OCI-LY3 (cell line): ENCODE measurements at regions not wholly inside any gene's neighbourhood (a gene's known extent, or its start where the extent isn't known, plus 50 kb on each side); places are given as distances from the start of the nearest gene placed in this dataset.

ENCODE experiments used
- H2AFZ ChIP-seq: fragments of 200-600, 300-600 bp; shearing (Covaris generic); 2 replicates; pipeline ENCODE4 v1.6.0; 2014; ENCODE audit warnings: antibody characterized with exemption, low read depth, low read length
- H3K27ac ChIP-seq: fragments of 200-600, 300-600 bp; sonication (generic); 2 replicates; pipeline ENCODE4 v1.5.1; 2014; ENCODE audit warnings: mild to moderate bottlenecking, low read length, moderate library complexity, mixed read lengths
- H3K27me3 ChIP-seq: fragments of 200-600, 300-600 bp; sonication (generic); 2 replicates; pipeline ENCODE4 v1.6.1; 2014; ENCODE audit warnings: low read depth, low read length, mixed read lengths
- H3K36me3 ChIP-seq: fragments of 200-600, 300-600 bp; sonication (generic); replicated peaks from 2 replicates; pipeline ENCODE3; 2014; ENCODE audit warnings: low read depth, low read length, mixed read lengths
- H3K4me1 ChIP-seq: fragments of 300-600, 200-600 bp; sonication (generic); 2 replicates; pipeline ENCODE4 v1.6.1; 2014; ENCODE audit warnings: low read length, mixed read lengths
- H3K4me2 ChIP-seq: fragments of 200-600, 300-600 bp; sonication (generic); 2 replicates; pipeline ENCODE4 v1.6.1; 2014; ENCODE audit warnings: low read length, mixed read lengths
- H3K4me3 ChIP-seq: fragments of 300-600, 200-600 bp; sonication (generic); 2 replicates; pipeline ENCODE4 v1.5.1; 2014; ENCODE audit warnings: antibody characterized with exemption, mild to moderate bottlenecking, low read length, moderate library complexity
- H3K79me2 ChIP-seq: fragments of 300-600, 200-600 bp; shearing (Covaris generic); 2 replicates; pipeline ENCODE4 v1.6.1; 2014; ENCODE audit warnings: mild to moderate bottlenecking, low read length, mixed read lengths
- H3K9ac ChIP-seq: fragments of 300-600, 200-600 bp; shearing (Covaris generic); 2 replicates; pipeline ENCODE4 v1.6.0; 2014; ENCODE audit warnings: mild to moderate bottlenecking, low read length, moderate library complexity
- H3K9me3 ChIP-seq: fragments of 200-600, 300-600 bp; shearing (Covaris generic); 2 replicates; pipeline ENCODE4 v1.6.1; 2014; ENCODE audit warnings: low read length, mixed read lengths; ENCODE audit not compliant: insufficient read depth
- H4K20me1 ChIP-seq: fragments of 200-600, 300-600 bp; sonication (generic); 2 replicates; pipeline ENCODE4 v1.6.1; 2016; ENCODE audit warnings: low read length, mixed read lengths; ENCODE audit not compliant: insufficient read depth
- EZH2phosphoT487 ChIP-seq: fragments of 200-600 bp; shearing (Covaris generic); IDR thresholded peaks from 2 replicates; pipeline ENCODE4 v1.6.1; 2018; ENCODE audit warnings: antibody characterized with exemption, mixed run types, low read depth
- TF ChIP-seq, protein P1 (sequence below): fragments of 200-600, 300-600 bp; sonication (generic); IDR thresholded peaks from 2 replicates; pipeline ENCODE4 v1.5.1; 2014; ENCODE audit warnings: antibody characterized with exemption, low read length, low read depth

DNA sequence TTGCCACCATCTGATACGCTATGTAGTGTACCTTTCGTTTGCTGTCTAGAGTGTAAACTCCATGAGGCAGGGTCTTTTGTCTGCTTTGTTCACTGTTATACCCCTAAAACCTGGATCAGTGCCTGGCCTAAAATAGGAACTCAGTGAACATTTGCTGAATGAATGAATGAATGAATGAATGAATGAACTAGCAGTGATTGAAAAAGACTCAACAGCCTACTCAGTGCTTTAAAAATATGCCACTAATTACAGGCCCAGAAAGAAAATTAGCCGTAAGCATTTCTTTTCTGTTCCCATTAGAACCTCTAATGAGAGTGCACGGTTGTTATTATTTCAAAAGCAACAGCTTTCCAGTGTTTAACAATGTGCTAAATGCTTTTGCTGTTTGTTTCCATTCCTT, 69.3 kb upstream of the SYT6 start:
- Histone ChIP-seq H3K9ac (no peak overlapping the region), H3K79me2 (no peaks in the 10 kb centered on the region), H4K20me1 (no peaks in the 10 kb centered on the region), H3K4me2 (no peak overlapping the region), H3K36me3 (no peaks in the 10 kb centered on the region), H2AFZ (no peak overlapping the region), H3K27me3 (no peaks in the 10 kb centered on the region), H3K9me3 (no peaks in the 10 kb centered on the region), H3K27ac (no peak overlapping the region), H3K4me1 (no peaks in the 10 kb centered on the region), H3K4me3 (no peak overlapping the region)
- TF ChIP-seq, protein P1, sequence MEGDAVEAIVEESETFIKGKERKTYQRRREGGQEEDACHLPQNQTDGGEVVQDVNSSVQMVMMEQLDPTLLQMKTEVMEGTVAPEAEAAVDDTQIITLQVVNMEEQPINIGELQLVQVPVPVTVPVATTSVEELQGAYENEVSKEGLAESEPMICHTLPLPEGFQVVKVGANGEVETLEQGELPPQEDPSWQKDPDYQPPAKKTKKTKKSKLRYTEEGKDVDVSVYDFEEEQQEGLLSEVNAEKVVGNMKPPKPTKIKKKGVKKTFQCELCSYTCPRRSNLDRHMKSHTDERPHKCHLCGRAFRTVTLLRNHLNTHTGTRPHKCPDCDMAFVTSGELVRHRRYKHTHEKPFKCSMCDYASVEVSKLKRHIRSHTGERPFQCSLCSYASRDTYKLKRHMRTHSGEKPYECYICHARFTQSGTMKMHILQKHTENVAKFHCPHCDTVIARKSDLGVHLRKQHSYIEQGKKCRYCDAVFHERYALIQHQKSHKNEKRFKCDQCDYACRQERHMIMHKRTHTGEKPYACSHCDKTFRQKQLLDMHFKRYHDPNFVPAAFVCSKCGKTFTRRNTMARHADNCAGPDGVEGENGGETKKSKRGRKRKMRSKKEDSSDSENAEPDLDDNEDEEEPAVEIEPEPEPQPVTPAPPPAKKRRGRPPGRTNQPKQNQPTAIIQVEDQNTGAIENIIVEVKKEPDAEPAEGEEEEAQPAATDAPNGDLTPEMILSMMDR, result no peak
- TF ChIP-seq EZH2phosphoT487, result no peak

DNA sequence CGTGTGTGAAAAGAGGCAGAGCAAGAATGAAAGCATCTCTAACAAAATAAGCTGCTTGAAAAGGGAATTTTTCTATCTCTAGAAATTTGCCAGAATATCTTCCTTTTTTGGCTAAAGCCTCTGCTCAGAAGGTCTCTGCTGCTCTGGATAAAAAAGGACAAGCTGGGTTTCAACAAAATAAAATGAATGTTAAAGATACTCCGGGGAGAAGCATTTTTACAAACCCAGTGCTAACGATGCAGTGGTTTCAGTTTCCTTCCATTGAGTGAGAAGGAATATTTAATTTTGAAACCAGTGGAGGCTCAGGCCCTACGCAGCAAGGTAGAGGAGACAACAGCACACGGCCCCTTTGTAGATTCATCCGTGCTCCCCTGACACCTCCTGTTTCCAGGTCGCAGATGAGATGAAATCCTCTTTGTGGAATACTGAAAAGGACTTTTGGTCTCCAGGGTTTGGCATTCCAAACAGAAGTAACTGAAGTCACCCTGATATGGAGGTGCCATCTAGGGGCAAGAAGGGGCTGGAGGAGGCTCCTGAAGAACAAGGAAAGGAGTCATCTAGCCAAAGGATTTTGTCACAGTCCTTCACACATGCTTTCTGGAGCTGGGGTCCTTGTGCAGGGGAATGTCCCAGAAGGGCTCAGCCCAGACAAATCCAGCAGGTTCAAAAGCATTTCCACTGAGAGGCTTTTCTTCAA, 65.7 kb upstream of the SYT6 start:
- Histone ChIP-seq H3K27me3 (no peaks in the 10 kb centered on the region), H2AFZ (no peak overlapping the region), H3K9me3 (no peaks in the 10 kb centered on the region), H3K4me1 (no peaks in the 10 kb centered on the region), H3K27ac (no peak overlapping the region), H4K20me1 (no peaks in the 10 kb centered on the region), H3K9ac (no peak overlapping the region), H3K79me2 (no peaks in the 10 kb centered on the region), H3K4me3 (no peak overlapping the region), H3K36me3 (no peaks in the 10 kb centered on the region), H3K4me2 (no peak overlapping the region)
- TF ChIP-seq EZH2phosphoT487, result no peak
- TF ChIP-seq, protein P1, result no peak

DNA sequence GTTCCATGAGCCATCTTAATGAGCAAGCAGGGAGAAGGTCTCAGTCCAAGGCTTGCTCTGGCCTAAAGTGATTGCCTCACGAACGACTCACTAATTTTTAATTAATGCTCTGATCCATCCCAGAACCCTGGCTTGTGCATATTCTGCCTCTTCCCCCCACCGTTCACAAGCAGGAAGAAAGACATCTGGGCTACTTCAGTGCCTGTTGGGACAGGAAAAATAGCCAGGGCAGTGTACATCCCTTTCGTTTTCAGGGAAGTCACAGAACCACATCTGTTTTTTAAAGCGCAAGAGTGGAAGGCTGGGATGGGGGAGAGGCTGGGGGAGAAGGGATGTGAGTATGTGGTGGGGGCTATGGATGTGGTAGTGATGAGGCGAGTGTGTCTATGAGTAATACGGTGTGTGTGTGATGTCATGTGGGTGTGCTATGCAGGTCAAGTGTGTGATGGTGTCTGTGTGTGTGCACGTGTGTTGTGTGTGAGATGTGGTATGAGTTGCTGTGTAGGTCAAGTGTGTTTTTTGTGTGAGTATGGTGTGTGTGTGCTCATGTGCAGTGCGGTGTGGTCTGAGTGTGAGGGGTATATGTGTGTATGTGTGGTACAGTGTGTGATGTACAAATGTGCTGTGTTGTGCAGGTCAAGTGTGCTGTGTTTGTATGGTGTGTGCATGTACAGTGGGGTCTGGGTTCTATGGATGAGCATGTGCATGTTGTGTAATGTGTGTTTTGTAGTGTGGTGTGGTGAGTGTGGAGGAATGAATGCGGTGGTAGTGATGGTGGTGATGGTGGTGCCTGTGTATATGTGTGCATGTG, 64.9 kb upstream of the SYT6 start:
- Histone ChIP-seq H4K20me1 (no peaks in the 10 kb centered on the region), H3K9ac (no peak overlapping the region), H3K27me3 (no peaks in the 10 kb centered on the region), H3K36me3 (no peaks in the 10 kb centered on the region), H2AFZ (no peak overlapping the region), H3K9me3 (no peaks in the 10 kb centered on the region), H3K4me2 (no peak overlapping the region), H3K79me2 (no peaks in the 10 kb centered on the region), H3K27ac (no peak overlapping the region), H3K4me3 (no peak overlapping the region), H3K4me1 (no peaks in the 10 kb centered on the region)
- TF ChIP-seq EZH2phosphoT487, result no peak
- TF ChIP-seq, protein P1, result no peak

DNA sequence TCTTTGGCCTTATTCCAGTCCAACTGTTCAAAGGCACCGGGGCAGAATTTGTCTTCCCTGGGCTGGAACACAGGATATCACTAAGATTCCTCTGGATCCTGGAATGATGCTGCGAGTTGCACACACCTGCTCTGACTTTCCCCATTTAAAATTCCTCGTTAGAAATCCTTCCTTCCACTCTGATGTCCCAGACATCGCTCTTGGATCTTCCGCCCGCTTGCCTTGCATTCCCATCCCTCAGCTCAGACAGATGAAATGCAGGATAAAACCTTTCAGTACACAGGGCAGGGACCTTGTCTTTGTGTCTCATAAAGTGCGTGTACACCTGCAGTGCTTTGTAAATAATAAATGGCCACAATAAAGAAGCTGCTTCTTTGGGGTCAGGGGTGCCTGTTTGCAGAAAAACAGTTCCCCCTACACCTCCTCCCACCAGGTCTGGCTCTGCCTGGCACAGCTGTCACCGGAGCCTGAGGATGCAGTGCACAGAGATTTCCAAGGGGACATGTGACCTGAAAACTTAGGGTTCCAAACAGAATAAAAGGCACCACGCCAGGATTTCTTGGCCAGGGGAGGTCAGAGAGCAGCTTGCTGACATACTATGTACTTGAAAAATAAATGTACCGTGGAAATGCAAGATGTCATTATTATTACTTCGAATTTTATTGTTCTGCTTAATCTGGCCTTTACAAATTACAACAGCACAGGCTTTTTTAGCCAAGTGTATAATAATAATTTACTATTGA, 62.9 kb upstream of the SYT6 start:
- Histone ChIP-seq H3K36me3 (no peaks in the 10 kb centered on the region), H3K9me3 (no peaks in the 10 kb centered on the region), H3K9ac (no peak overlapping the region), H3K4me3 (no peak overlapping the region), H3K4me1 (no peaks in the 10 kb centered on the region), H3K27ac (no peak overlapping the region), H4K20me1 (no peaks in the 10 kb centered on the region), H2AFZ (no peak overlapping the region), H3K79me2 (no peaks in the 10 kb centered on the region), H3K4me2 (no peak overlapping the region), H3K27me3 (no peaks in the 10 kb centered on the region; the same call in 1 of the 2 replicates)
- TF ChIP-seq EZH2phosphoT487, result no peak
- TF ChIP-seq, protein P1, result no peak
